ENCODE measurements at regions not wholly inside any gene's neighbourhood (a gene's known extent, or its start where the extent isn't known, plus 50 kb on each side); places are given as distances from the start of the nearest gene placed in this dataset.

DNA sequence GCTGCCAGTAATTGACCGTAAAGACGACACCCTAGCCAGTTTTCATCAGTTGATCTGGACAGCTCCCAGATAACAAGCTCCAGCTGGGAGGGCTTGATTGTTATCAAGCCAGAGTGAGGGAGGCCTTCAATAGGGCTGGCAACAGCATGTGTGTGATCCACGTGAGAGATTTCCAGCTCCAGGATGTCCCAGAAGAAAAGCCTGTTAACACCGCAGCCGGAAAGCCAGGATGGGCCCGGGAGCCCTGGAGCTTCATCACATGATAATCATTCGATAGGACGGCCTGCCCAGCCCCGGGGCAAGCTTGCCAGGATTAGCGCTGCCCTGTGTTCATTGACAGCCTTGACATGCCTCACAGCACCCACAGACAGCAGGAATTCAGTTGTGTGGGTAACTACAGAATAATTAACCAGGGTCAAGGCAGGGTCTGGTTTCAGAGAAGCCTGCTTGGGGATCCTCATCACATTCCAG lies 182.5 kb downstream of the C1D start:
- no peak for TF ChIP-seq HOXA7 (CRISPR knock-in tag; IDR thresholded peaks at IDR 0.05)
- no peak for TF ChIP-seq MYC (CRISPR knock-in tag; IDR thresholded peaks at IDR 0.05; ENCODE audit: borderline replicate concordance)
- TF ChIP-seq, protein P1, sequence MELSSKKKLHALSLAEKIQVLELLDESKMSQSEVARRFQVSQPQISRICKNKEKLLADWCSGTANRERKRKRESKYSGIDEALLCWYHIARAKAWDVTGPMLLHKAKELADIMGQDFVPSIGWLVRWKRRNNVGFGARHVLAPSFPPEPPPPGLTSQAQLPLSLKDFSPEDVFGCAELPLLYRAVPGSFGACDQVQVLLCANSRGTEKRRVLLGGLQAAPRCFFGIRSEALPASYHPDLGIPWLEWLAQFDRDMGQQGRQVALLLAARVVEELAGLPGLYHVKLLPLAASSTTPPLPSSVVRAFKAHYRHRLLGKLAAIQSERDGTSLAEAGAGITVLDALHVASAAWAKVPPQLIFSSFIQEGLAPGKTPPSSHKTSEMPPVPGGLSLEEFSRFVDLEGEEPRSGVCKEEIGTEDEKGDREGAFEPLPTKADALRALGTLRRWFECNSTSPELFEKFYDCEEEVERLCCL (CRISPR knock-in tag; IDR thresholded peaks at IDR 0.05; ENCODE audit: borderline replicate concordance), result no peak
- TF ChIP-seq, protein P2, sequence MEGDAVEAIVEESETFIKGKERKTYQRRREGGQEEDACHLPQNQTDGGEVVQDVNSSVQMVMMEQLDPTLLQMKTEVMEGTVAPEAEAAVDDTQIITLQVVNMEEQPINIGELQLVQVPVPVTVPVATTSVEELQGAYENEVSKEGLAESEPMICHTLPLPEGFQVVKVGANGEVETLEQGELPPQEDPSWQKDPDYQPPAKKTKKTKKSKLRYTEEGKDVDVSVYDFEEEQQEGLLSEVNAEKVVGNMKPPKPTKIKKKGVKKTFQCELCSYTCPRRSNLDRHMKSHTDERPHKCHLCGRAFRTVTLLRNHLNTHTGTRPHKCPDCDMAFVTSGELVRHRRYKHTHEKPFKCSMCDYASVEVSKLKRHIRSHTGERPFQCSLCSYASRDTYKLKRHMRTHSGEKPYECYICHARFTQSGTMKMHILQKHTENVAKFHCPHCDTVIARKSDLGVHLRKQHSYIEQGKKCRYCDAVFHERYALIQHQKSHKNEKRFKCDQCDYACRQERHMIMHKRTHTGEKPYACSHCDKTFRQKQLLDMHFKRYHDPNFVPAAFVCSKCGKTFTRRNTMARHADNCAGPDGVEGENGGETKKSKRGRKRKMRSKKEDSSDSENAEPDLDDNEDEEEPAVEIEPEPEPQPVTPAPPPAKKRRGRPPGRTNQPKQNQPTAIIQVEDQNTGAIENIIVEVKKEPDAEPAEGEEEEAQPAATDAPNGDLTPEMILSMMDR (CRISPR knock-in tag; IDR thresholded peaks at IDR 0.05), result no peak
- TF ChIP-seq ZNF776 (CRISPR knock-in tag; IDR thresholded peaks at IDR 0.05), result no peak
- TF ChIP-seq TCF12 (IDR thresholded peaks at IDR 0.05), result no peak
- no peak for TF ChIP-seq TCF12 (CRISPR knock-in tag; IDR thresholded peaks at IDR 0.05)
- no peak for TF ChIP-seq ZNF335 (CRISPR knock-in tag; IDR thresholded peaks at IDR 0.05)
- no peak for TF ChIP-seq EZH2 (conservative IDR thresholded peaks at IDR 0.05; ENCODE audit: low read depth, low read length)
- no peak for TF ChIP-seq HNF4A (CRISPR knock-in tag; IDR thresholded peaks at IDR 0.05)
- TF ChIP-seq KAT2B (IDR thresholded peaks at IDR 0.05; ENCODE audit: borderline replicate concordance, low read depth, low read length), result no peak
